NCI-H748 (cell line): ENCODE measurements at regions not wholly inside any gene's neighbourhood (a gene's known extent, or its start where the extent isn't known, plus 50 kb on each side); places are given as distances from the start of the nearest gene placed in this dataset.

ENCODE experiments used
- DNase-seq: peaks from one replicate; lab custom pipeline; 2025; ENCODE audit not compliant: unreplicated experiment; lab: John Stamatoyannopoulos, UW

- peak; percentile 88 for DNase-seq
These were observed 189.0 kb upstream of the HES1 start for GRCh38 chr3:193946945-193947344.

DNA sequence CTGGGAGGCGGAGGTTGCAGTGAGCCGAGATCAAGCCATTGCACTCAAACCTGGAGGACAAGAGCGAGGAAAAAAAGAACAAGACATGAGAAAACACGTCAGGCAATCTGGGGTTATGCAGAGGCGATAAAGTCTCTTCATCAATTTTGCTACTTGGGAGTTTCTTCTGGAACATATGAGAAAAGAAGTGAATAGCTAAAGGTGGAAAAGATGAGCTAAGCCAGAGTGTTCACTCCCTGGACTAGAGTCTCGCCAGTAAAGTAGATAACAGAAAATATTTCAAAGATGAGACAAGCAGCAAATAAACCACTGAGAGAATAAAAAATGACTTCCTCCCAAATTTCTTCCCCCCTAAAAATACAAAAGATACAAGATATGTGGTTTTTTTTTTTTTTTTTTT is 188.4 kb upstream of the HES1 start:
- DNase-seq: no peak

- peak; percentile 9 for DNase-seq
These were observed 187.5 kb upstream of the HES1 start for GRCh38 chr3:193948459-193948858.

- no peak for DNase-seq
These were observed 184.1 kb upstream of the HES1 start for GRCh38 chr3:193951859-193952258.

GRCh38 chr3:193954752-193955151 is 181.2 kb upstream of the HES1 start:
- no peak for DNase-seq

DNA sequence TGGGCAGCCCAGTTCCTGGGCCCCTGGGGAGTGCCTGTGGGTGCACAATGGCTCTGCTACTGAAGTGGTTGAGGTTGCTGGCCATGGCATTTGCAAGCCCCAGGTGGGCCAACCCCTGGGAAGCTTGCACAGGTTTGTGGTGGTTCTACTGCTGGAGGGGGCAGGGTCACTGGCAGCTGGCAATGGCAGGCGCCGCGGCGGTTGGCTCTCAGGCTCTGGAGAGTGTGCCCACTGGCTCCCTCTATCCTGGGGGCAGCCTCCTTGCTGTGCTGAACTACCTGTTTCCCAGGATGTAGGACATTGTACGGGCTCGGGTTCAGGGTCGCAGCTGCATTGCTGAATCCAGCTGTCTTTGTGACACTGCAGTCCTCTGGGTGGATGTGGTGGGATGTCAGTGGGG is 180.2 kb upstream of the HES1 start:
- no peak for DNase-seq

DNA sequence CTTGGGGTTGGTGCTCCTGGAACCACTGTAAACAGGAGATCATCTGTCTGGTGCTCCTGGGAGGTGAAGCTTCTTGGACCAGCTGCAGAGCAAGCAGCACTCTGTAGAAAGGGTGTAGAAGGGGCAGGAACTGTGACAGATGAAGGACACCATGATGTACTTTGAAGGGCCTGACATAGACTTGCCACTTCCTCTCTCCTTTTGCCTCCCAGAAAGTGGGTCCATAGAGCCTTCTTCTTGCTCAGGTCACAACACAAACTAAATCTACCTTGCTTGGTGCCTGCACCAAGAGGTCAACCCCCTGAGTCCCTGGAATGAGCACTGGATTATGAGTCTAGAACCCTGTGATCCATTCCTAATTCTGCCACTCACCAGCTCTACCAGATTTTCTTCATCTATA is 176.1 kb upstream of the HES1 start:
- DNase-seq: no peak

GRCh38 chr3:193960487-193961274 is 175.3 kb upstream of the HES1 start:
- DNase-seq: peak; percentile 80

DNA sequence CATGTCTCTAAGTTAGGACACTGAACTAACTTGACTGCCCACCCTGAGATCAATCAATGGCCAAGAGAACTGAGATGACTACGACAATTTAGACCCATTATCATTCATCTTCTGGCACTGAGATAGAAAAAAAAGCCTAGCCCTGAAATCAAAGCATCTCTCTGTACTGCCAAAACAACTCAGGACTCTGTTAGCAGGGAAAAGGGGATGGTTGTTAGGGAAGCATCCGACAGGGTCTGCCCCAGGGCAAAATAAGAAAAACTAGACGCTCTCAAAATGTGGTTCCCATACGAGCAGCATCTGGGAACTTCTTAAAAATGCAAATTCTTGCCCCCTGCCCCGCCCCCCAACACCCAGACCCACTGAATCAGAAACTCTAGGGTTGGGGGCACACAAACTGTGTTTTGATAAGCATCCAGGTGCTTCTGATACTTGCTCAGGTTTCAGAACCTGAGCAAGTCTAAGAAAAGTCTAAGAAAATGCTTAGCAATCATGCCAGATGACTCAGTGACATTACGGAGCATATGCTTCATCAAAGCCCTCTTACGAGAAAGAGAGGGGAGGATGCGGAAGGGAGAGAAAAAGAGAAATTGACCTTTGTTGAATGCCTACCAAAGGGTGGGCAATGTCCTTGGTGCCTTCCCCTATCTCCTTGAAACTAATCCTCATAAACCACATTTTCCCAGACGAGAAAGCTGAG is 172.8 kb upstream of the HES1 start:
- no peak for DNase-seq

DNA sequence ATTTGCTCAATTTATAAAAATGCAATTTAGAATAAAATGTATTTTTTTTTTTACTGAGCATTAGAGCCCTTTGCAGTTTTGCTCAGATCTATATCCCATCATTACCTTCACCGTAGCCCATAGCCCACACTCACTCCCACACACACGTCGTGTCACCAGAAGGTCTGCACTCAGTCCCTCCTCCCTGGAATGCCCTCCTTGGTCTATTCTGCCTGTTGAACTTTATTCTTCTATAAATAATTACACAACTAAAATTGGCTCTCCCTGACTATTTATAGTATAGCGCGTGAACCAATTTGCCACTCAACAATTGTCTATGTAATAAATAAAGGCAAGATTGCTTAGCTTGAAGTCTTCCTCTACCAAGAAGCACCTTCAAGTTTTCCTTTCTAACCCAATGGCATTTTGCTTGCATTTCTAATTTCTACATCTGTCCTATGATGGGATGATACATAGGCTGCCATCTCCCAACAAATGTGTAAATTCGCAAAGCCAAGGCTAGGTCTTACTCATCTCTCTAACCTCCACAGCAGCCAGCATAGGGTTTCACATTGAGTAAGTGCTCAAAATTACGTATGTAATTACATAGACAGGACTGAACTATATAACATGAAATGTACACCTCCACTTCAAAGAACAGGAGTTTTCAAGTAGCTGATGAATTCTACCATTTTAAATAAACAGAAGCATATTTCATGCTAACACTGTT is 172.0 kb upstream of the HES1 start:
- no peak for DNase-seq

GRCh38 chr3:193964517-193964880 is 171.4 kb upstream of the HES1 start:
- no peak for DNase-seq

DNA sequence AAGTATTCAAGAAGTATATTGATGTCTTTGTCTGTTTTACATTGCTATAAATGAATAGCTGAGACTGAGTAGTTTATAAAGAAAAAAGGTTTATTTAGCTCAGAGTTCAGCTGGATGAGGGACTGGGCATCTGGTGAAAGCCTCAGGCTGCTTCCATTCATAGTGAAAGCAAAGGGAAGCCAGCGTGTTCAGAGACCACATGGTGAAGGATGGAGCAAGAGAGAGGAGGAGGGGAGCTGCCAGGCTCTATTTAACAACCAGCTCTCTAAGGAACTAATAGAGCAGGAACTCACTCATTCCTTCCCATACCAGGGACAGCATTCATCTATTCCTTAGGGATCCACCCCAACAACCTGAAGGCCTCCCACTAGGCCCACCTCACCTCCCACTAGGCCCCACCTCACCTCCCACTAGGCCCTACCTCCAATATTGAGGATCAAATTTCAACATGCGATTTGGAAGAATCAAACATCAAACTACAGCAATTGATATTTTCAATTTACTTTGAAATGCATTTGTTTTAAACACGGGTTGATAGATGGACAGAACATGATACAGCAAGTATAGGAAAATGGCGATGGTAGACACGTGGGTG is 167.5 kb upstream of the HES1 start:
- DNase-seq: no peak

GRCh38 chr3:193970131-193970772 is 165.7 kb upstream of the HES1 start:
- DNase-seq: peak; percentile 62

GRCh38 chr3:193970773-193971206 is 165.2 kb upstream of the HES1 start:
- DNase-seq: no peak

GRCh38 chr3:193971261-193971751 is 164.6 kb upstream of the HES1 start:
- DNase-seq: no peak

GRCh38 chr3:193971966-193972365 is 164.0 kb upstream of the HES1 start:
- no peak for DNase-seq

DNA sequence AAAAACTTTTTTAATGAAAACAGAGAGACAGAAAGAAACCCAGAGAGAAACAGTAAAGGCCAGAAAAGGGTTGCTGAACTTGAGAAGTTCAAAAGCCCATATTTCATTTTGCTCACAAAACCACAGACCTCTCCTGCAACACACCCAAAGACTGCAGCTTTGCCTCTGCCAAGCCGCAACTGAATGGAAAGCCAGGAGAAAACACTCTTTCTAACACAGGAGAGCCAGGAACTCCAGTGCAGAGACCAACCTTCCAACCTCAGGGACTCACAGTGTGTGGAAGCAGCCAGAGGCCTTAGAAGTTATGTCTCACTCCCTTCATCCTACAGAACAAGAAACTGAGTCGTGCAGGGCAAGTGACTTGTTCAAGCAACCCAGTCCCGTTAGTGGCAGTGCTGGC is 163.1 kb upstream of the HES1 start:
- no peak for DNase-seq

DNA sequence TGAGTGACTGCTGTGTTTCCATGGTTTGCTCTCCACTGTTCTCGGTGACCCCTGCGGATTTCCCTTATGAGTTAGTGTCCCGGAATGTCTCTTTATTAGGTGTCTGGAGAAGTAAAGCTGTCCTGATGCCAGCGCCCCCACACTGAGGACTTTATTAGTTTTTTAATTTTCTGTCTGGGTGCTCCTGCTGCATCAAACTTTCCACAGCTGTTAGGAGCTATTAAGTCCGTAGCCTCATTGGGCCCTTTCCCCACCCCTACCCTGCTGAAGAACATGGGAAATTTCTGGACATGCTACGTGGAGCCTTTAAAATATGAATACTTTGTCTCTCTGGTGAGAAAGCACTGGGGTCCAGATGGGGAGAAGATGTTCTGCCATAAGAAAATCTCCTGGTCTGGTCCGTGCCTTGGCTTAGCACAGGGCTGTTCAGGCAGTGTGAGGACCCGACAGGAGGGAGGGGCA is 161.7 kb upstream of the HES1 start:
- no peak for DNase-seq

GRCh38 chr3:193974671-193975535 is 161.0 kb upstream of the HES1 start:
- DNase-seq: peak; percentile 31

DNA sequence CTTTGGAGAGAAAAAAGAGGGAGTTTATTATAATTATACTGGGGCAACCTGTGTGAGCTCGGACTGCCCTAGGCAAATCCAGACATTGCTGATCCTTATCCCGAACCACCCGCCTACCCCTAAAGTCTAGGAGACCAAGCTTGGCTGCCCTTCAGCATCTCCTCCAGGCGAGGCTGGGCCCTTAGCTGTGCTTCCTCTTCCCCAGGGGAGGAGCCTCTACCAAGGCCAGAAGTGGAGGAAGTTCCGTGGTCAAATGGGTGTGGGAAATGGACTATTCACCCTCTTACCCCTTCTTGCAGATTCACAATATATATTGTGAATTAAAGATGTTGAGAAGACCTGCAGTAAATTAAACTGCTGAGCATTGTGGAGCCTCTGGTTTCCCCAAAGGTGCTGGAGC is 158.3 kb upstream of the HES1 start:
- no peak for DNase-seq
